Thyroid gland (tissue), 4 donors: ENCODE measurements at regions not wholly inside any gene's neighbourhood (a gene's known extent, or its start where the extent isn't known, plus 50 kb on each side); places are given as distances from the start of the nearest gene placed in this dataset.

Experiments
- POLR2A ChIP-seq, 2 donors: fragments of 450-650 bp; IDR thresholded peaks; one replicate each; pipeline ENCODE4 v1.6.1; 2017; ENCODE audit warnings: antibody characterized with exemption in 2 of 2, mild to moderate bottlenecking in 2 of 2, moderate library complexity in 1 of 2
- TF ChIP-seq, protein P1 (sequence below), 6 experiments: fragments of 200-600 bp in 3 of 6; fragments of 450-650 bp in 3 of 6; sonication (generic) in 3 of 6; IDR thresholded peaks; one replicate each; pipeline ENCODE4 v1.5.1; 2016 to 2019; ENCODE audit warnings: antibody characterized with exemption in 6 of 6, mild to moderate bottlenecking in 2 of 6, inconsistent platforms in 1 of 6, moderate library complexity in 1 of 6

- TF ChIP-seq, protein P1, sequence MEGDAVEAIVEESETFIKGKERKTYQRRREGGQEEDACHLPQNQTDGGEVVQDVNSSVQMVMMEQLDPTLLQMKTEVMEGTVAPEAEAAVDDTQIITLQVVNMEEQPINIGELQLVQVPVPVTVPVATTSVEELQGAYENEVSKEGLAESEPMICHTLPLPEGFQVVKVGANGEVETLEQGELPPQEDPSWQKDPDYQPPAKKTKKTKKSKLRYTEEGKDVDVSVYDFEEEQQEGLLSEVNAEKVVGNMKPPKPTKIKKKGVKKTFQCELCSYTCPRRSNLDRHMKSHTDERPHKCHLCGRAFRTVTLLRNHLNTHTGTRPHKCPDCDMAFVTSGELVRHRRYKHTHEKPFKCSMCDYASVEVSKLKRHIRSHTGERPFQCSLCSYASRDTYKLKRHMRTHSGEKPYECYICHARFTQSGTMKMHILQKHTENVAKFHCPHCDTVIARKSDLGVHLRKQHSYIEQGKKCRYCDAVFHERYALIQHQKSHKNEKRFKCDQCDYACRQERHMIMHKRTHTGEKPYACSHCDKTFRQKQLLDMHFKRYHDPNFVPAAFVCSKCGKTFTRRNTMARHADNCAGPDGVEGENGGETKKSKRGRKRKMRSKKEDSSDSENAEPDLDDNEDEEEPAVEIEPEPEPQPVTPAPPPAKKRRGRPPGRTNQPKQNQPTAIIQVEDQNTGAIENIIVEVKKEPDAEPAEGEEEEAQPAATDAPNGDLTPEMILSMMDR (IDR thresholded peaks at IDR 0.05): no peak
- TF ChIP-seq POLR2A (IDR thresholded peaks at IDR 0.05): no peak
Observed at GRCh38 chr22:48843640-48844039, 984.0 kb downstream of the BRD1 start.
